ENCODE measurements at regions not wholly inside any gene's neighbourhood (a gene's known extent, or its start where the extent isn't known, plus 50 kb on each side); places are given as distances from the start of the nearest gene placed in this dataset.

- no peak for TF ChIP-seq CTCF (IDR thresholded peaks at IDR 0.05; ENCODE audit: borderline replicate concordance, insufficient read depth, low read depth, low read length)
- H3K4me3 ChIP-seq (ENCODE audit: low read depth, low read length): no peak overlapping the region
Measured at GRCh38 chr3:72359743-72360142, 488.5 kb downstream of the SHQ1 start.

DNA sequence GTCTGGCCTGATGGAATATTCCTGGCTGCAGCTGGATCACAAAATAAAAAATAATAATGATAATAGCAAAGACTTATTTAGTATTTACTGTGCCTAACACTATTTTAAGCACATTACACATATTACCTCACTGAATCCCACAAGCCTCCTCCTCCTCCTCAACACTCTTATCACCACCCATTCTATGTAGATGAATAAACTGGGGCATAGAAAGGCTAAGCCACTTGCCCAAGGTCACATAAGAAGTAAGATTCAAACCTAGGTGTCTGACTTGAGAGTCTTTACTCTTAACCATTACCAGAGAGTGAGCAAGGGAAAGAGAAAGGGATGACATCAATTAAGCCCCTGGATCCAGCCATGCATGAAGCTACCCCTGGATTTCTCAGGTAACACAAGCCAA is 493.1 kb downstream of the SHQ1 start:
- TF ChIP-seq CTCF (IDR thresholded peaks at IDR 0.05; ENCODE audit: borderline replicate concordance, insufficient read depth, low read depth, low read length): no peak
- H3K4me3 ChIP-seq (ENCODE audit: low read depth, low read length): no peak overlapping the region

GRCh38 chr3:72354486-72354885 is 493.8 kb downstream of the SHQ1 start:
- no peak overlapping the region for H3K4me3 ChIP-seq (ENCODE audit: low read depth, low read length)
- TF ChIP-seq CTCF (IDR thresholded peaks at IDR 0.05; ENCODE audit: borderline replicate concordance, insufficient read depth, low read depth, low read length): no peak

DNA sequence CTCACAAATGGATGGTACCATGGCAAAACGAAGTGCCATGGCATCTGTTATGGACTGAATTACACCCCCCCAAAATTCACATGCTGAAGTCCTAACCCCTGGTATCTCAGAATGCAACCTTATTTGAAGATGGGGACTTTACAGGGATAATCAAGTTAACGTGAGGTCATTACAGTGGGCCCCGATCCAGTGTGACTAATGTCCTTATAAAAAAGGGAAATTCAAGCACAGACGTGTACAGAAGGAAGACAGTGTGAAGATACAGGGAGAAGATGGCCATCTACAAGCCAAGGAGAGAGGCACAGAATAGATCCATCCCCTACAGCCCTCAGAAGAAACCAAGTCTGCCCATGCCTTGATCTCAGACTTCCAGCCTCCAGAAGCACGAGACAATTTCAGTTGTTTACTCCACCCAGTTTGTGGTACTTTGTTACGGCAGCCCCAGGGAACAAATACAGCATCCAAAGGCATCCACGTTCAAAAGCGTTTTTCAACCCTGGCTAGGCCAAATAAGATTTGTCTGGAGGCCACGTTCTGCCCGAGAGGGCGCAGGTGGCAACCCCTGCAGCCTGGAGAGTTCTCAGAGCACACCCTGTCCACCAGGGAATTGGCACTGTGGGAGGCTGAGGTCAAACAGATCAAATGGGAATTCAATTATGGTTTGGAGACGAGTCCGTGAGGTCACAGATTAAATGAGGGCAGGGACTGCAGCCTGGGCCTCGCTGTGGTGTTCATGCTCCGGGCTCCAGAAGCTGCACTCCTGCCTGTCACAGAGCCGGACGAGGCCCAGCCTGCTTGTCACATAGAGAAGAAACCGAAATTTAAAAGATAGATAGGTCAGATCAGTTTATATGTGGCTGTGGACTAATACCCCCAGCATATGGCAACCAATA is 494.8 kb downstream of the SHQ1 start:
- H3K4me3 ChIP-seq (ENCODE audit: low read depth, low read length): no peak overlapping the region

DNA sequence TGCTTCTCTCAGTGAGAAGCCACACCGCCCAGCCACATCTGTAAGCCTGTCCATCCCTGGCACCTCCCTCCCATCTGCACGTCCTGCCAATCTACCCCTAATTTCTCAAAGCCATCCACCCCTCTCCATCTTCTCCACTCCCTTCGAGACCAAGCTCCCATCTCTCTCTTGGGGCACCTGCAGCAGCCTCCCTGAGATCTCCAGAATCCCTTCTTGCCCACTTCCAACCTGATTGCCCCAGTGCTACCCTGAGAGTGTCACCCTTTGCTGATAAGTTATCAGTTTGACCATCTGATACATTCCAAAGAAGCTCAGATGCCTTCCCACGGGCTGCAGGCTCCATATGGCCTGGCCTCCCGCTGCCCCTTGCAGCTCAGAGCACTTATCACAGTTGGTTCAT is 496.1 kb downstream of the SHQ1 start:
- no peak for TF ChIP-seq CTCF (IDR thresholded peaks at IDR 0.05; ENCODE audit: borderline replicate concordance, insufficient read depth, low read depth, low read length)
- H3K4me3 ChIP-seq (ENCODE audit: low read depth, low read length): no peak overlapping the region

More for the DNA sequence above, 494.8 kb downstream of the SHQ1 start:
- no peak for TF ChIP-seq CTCF (IDR thresholded peaks at IDR 0.05; ENCODE audit: borderline replicate concordance, insufficient read depth, low read depth, low read length)

DNA sequence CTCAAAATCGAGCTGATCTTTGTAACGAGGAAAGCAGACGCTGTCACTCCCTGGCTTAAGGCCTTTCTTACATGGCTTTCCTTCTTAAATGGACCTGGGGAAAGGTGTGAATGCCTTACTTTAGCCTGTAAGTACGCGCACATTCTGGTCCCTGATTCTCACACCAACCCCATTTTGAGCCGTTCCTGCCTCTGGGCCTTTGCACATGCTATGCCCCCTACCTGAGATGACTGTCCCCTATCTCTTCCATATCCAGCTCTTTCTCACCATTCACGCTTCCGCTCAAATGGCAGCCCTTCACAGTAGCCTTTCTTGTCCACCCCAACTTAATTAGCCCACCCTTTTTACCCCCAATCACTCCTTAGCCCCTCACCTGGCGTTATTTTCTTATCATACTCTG is 496.7 kb downstream of the SHQ1 start:
- no peak overlapping the region for H3K4me3 ChIP-seq (ENCODE audit: low read depth, low read length)
- TF ChIP-seq CTCF (IDR thresholded peaks at IDR 0.05; ENCODE audit: borderline replicate concordance, insufficient read depth, low read depth, low read length): no peak

Data from GM12875 (cell line).